ENCODE measurements at regions not wholly inside any gene's neighbourhood (a gene's known extent, or its start where the extent isn't known, plus 50 kb on each side); places are given as distances from the start of the nearest gene placed in this dataset.

GRCh38 chr7:132709971-132710567, 133.8 kb upstream of the PLXNA4 start:
- no peak overlapping the region for H3K4me3 ChIP-seq (replicated peaks; ENCODE audit: low read depth, low read length)
- H3K27me3 ChIP-seq (replicated peaks; ENCODE audit: control insufficient read depth, insufficient read depth, low read length) = no peaks in the 10 kb centered on the region; the same call in none of the 2 replicates
- H3K36me3 ChIP-seq (ENCODE audit: control insufficient read depth, insufficient read depth, low read length) = no peaks in the 10 kb centered on the region
- no peak for DNase-seq (ENCODE audit: extremely low read depth, insufficient read length)
- TF ChIP-seq, protein P1, sequence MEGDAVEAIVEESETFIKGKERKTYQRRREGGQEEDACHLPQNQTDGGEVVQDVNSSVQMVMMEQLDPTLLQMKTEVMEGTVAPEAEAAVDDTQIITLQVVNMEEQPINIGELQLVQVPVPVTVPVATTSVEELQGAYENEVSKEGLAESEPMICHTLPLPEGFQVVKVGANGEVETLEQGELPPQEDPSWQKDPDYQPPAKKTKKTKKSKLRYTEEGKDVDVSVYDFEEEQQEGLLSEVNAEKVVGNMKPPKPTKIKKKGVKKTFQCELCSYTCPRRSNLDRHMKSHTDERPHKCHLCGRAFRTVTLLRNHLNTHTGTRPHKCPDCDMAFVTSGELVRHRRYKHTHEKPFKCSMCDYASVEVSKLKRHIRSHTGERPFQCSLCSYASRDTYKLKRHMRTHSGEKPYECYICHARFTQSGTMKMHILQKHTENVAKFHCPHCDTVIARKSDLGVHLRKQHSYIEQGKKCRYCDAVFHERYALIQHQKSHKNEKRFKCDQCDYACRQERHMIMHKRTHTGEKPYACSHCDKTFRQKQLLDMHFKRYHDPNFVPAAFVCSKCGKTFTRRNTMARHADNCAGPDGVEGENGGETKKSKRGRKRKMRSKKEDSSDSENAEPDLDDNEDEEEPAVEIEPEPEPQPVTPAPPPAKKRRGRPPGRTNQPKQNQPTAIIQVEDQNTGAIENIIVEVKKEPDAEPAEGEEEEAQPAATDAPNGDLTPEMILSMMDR (IDR thresholded peaks at IDR 0.05; ENCODE audit: insufficient read depth, low read length, poor library complexity, severe bottlenecking) = peak; percentile 44

GRCh38 chr7:132708470-132708869, 132.2 kb upstream of the PLXNA4 start:
- no peak for DNase-seq (ENCODE audit: extremely low read depth, insufficient read length)
- Histone ChIP-seq H3K4me3 (replicated peaks; ENCODE audit: low read depth, low read length) (no peak overlapping the region), H3K27me3 (replicated peaks; ENCODE audit: control insufficient read depth, insufficient read depth, low read length) (no peaks in the 10 kb centered on the region; the same call in none of the 2 replicates), H3K36me3 (ENCODE audit: control insufficient read depth, insufficient read depth, low read length) (no peaks in the 10 kb centered on the region)
- TF ChIP-seq, protein P1 (IDR thresholded peaks at IDR 0.05; ENCODE audit: insufficient read depth, low read length, poor library complexity, severe bottlenecking) = no peak

DNA sequence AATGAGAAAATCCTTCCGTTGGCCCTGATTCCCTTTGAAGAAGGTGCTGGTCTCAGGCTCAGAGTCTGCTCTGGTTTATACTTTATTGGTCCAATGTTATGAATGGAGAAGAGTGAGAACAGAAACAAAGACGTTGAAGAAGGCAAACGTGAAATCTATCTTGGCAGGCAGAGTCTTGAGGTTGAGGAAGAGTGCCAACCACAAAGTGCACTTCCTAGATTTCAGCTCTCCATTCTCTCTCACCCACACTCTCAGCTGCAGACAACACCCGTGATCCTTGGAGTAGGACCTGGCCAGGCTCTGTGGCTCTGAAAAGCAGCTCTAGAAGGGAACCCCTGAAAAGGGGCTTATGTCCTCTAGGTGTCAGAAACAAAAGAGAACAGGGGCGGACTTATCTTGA, 128.9 kb upstream of the PLXNA4 start:
- H3K36me3 ChIP-seq (ENCODE audit: control insufficient read depth, insufficient read depth, low read length) = no peaks in the 10 kb centered on the region
- TF ChIP-seq, protein P1 (IDR thresholded peaks at IDR 0.05; ENCODE audit: insufficient read depth, low read length, poor library complexity, severe bottlenecking) = no peak
- DNase-seq (ENCODE audit: extremely low read depth, insufficient read length) = no peak
- H3K4me3 ChIP-seq (replicated peaks; ENCODE audit: low read depth, low read length) = no peak overlapping the region
- H3K27me3 ChIP-seq (replicated peaks; ENCODE audit: control insufficient read depth, insufficient read depth, low read length) = no peaks in the 10 kb centered on the region

- no peak overlapping the region for H3K4me3 ChIP-seq (replicated peaks; ENCODE audit: low read depth, low read length)
- TF ChIP-seq, protein P1 (IDR thresholded peaks at IDR 0.05; ENCODE audit: insufficient read depth, low read length, poor library complexity, severe bottlenecking) = peak; percentile 7
- no peak for DNase-seq (ENCODE audit: extremely low read depth, insufficient read length)
- H3K27me3 ChIP-seq (replicated peaks; ENCODE audit: control insufficient read depth, insufficient read depth, low read length) = no peaks in the 10 kb centered on the region
- no peaks in the 10 kb centered on the region for H3K36me3 ChIP-seq (ENCODE audit: control insufficient read depth, insufficient read depth, low read length)
Observed at GRCh38 chr7:132703742-132704141, 127.5 kb upstream of the PLXNA4 start.

GRCh38 chr7:132697003-132697402, 120.7 kb upstream of the PLXNA4 start:
- Histone ChIP-seq H3K4me3 (replicated peaks; ENCODE audit: low read depth, low read length) (no peak overlapping the region), H3K27me3 (replicated peaks; ENCODE audit: control insufficient read depth, insufficient read depth, low read length) (no peaks in the 10 kb centered on the region), H3K36me3 (ENCODE audit: control insufficient read depth, insufficient read depth, low read length) (no peaks in the 10 kb centered on the region)
- TF ChIP-seq, protein P1 (IDR thresholded peaks at IDR 0.05; ENCODE audit: insufficient read depth, low read length, poor library complexity, severe bottlenecking) = no peak
- no peak for DNase-seq (ENCODE audit: extremely low read depth, insufficient read length)

DNA sequence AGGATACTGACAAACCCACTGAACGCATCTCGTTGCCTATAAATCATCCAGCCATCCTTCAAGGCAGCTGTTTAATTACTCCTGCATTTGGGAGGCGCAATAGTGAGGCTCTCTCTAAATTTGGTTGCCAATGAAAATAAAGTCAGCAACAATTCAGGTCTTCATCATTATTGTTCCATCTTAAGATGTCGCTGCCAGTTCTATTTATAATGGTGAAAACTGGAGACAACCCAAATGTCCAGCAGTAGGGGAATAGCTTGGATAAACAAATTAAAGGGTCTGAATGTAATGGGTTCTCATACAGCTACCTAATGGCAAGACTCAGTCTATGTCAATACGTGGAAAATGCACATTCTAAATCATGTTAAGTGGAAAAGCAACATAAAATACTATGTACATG, 120.1 kb upstream of the PLXNA4 start:
- no peak for DNase-seq (ENCODE audit: extremely low read depth, insufficient read length)
- Histone ChIP-seq H3K27me3 (replicated peaks; ENCODE audit: control insufficient read depth, insufficient read depth, low read length) (no peaks in the 10 kb centered on the region), H3K36me3 (ENCODE audit: control insufficient read depth, insufficient read depth, low read length) (no peaks in the 10 kb centered on the region), H3K4me3 (replicated peaks; ENCODE audit: low read depth, low read length) (no peak overlapping the region)
- TF ChIP-seq, protein P1 (IDR thresholded peaks at IDR 0.05; ENCODE audit: insufficient read depth, low read length, poor library complexity, severe bottlenecking) = no peak

All from GM06990 (cell line).